Pons (tissue), 1 donor: ENCODE measurements at regions not wholly inside any gene's neighbourhood (a gene's known extent, or its start where the extent isn't known, plus 50 kb on each side); places are given as distances from the start of the nearest gene placed in this dataset.
"Not testable (repeated sequence)": the region's sequence is repeated elsewhere in the genome, so short reads cannot be mapped to it uniquely, and the experiment has no call there.

Source experiments
- DNase-seq: peaks from one replicate; pipeline ENCODE4 v3.0.0-alpha.2; 2016; ENCODE audit warnings: low spot score

DNA sequence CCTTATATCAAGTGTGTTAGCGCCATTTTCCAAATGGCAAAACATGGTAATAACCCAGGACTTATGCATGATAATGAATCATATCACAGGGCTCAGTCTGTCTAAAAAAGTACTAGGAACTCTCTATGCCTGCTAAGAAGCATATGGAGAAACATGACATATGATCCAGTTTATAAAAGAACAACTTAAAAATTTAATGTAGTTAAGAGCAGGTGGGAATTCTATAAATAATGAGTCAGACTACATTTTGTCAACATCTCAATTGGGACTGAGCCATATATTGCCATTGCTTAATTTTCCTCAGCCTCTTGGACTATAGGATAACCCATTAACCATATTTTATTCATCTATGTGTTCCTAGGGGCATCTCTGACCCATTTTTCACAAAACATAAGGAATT lies 360.4 kb upstream of the AGA start:
- no peak for DNase-seq

DNA sequence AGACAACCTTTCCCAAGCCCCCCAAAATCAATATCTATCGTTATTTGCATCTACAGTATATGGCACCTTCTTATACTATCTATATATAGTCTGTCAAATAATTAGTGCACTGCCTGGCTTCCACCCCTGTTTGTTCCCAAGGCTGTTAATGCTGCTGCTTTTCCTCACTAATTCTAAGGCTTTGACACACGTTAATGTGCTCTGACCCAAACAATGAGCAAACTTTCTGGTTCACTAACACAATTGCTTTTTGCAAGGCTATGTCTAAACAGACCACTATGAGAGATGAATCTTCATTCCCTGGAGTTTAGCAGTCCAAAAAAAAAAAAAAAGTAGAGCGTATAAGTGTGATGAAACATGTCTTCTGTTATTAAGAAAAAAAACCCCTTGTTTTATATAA lies 360.9 kb upstream of the AGA start:
- no peak for DNase-seq

DNA sequence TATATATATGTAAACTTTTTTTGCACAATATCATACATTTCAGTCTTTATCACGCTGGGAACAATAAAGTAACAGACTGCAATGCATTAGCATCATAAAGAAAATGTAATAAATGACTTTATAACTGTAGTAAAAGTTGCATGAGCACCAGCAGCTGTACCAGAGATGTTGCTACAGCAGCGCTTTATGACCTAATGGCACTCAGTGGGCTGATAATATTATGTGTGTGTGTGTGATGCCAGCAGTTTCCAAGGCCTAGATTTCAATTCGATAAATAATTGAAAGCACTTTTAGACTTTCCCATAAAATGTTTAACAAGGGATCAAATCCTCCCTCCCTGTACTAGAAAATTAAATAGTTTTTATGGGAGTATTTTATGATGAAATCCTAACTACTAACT lies 367.6 kb upstream of the AGA start:
- no peak for DNase-seq

DNA sequence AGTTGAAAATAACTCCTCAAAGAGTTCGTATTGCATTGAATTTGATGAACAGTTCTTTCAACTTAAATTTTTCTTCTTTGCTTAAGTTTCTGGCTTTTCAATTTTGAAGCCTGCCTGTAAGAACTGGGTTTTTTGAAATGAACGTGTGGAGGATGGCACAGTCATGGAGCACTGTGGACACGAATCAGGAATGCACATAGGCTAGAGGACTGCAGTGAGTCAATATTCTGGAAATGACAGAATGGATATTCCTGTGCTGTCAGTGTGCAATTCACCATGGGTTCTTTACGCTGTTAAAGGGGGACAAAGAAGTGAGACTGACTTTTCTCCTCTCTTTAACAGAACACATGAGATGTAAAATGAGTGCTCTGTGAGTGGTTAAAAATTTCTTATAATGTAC lies 368.0 kb upstream of the AGA start:
- DNase-seq = no peak

DNA sequence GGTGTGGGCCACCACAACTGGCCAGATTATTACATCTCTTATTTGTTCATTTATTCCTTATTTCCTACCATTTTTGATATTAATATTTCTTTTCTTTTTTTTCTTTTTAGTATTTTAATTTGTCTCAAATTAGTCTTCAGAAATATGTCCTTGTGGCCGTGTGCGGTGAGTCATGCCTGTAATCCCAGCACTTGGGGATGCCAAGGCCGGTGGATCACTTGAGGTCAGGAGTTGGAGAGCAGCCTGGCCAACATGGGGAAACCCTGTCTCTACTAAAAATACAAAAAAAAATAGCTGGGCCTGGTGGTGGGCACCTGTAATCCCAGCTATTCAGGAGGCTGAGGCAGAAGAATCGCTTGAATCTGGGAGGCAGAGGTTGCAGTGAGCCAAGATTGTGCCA lies 376.2 kb upstream of the AGA start:
- not testable (repeated sequence) for DNase-seq

DNA sequence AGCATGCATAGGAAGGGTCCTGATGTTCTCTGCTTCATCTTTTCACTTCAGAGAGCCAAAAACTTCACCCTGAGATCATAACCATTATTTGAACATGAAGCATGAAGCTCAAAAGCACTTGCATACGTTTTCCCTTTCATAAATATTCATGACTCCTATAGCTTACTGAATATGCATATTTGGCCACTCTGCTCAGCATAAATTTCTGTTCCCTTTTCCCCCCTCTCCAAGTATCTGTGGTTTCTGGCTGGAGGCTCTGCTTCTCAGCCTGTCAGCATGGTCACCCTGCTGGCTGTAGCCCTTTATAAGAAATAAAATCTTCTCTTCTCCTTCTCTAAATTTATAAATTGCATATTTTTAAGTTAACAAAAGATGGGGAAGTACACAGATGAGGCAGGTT lies 384.7 kb upstream of the AGA start:
- DNase-seq = no peak

DNA sequence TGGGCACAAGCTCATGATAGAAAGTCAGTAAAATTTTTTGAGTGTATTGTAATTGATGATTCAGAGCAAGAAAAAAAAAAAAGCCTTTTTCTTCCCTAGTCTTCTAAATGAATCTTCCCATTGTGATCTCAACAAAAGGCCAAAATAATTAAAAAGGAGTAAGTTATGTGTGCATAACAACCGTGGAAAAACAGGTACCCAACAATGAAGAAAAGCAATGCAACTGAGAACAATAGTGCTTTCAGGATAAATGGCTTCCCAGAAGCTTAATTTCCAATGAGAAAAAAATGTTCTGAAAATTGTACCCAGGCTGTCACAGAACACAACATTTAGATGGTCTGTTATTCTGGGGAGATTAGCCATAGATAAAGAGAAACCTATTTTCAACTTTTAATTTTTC lies 399.0 kb upstream of the AGA start:
- DNase-seq = no peak

DNA sequence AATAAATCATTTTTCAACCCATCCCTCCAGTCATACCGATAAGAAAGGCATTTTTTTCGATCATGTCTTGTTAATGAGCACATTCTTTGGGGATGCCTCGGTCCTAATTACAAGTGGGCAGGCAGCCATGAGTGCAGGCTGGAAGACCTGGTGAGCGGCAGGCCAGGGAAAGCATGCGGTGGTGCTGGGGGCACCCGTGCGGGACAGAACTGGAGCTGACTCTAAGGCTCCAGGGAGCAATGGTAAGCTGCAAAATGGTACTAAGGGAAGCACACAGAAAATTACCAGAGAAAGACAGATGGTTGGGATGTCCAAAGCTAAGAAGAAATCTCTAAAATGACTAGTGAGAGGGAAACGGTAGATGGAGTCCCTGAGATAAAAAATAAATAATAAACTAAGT lies 411.0 kb upstream of the AGA start:
- DNase-seq = no peak

DNA sequence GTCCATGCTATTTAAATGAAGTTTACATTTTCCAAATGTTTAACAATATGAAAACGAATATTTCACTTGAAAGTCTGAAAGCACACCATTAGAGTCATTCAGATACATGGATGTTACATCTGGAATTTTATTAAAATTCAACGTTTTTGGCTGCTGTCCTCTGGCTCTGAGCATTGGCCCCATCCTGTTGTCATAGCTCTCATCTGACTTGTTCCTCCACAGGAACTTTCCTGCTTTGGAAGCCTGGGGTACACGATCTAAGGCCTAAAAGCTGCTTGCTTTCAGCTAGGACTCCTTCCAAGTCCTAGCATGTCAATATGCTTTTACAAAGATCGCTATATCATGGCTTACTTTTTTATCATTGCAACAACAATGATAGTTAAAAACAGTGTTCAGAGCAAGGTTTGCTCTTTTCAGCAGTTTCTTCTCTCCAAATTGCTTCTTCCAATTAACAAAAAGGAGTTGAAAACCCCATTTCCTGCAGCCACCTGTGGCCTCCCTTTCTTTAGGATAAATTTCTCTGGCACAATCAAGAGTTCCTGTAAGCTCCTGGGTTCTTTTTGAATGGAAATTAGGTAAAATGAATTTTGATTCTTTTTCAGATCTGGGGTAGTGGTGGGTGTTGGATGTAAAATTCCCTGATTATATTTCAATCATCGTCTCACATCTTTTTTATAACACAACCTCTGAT lies 413.4 kb upstream of the AGA start:
- no peak for DNase-seq

DNA sequence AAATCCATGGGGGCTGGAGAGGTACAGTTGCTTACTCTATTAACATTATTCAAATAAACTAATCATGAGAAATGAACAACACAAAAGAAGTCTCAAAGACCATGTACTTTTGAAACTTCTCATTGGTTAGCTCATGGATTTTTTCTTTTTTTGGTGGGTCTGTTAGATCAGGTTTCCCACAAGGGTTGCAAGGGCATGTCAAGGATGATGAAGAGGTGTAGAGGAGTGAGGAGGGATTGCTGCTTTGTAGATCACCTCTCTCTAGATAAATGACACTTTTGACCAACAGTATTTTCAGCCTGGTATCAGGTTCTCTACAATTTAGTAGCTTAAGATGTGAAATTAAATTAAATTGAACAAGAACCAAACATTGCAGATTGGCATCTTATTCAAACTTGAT lies 417.9 kb upstream of the AGA start:
- no peak for DNase-seq

DNA sequence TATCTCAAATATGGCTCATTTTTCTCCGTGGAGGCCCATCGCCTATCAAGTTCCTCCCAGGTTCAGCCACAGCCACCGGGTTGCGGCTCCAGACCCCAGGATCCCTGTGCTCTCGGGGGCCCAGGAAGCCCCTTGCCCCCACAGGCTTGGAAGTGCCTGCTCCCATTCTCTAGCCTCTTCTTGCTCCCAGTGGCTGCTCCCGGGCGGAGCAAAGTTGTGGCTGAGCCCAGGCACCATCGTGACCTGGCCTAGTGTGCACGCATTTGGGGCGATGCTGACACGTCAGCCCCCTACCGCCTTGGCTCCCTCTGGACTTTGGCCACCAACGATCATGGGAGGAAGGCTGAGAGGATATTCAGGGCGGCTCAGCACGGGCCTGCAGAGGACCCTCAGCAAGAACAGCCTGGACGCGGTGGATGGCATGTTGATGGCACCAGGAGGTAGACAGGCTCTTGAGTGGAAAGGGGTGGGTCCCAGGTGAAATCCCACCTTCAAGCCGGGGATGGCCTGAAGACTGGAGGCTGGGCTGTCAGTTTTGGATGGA lies 419.4 kb upstream of the AGA start:
- no peak for DNase-seq

DNA sequence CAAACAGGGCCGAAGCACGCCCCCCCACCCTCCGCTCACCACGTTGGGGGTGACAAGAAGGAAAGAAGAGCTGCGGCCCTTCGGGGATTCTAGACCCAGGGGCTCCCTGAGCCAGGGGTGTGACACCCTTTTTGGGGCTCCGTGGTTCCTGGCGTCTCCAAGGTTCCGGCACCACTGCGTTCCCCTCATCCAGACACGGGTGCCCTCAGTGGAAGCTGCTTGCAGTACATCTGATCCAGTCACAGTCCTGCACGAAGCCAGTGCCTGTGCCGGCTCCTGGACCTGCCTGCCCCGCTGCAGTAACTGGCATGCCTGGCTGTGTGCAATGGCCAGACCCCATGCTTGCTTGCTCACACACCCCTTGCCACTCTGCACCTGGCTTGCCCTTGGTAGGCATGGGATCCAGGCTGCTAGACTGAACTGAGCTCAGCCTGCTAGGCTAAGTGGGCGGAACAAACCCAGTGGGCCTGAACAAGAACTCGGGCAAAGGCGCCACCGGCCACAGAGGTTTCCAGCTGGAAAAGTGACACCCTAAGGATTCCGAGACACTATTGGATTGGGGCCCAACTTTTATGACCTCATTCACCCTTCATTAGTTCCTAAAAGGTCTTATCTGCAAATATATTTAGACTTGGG lies 420.4 kb upstream of the AGA start:
- no peak for DNase-seq

DNA sequence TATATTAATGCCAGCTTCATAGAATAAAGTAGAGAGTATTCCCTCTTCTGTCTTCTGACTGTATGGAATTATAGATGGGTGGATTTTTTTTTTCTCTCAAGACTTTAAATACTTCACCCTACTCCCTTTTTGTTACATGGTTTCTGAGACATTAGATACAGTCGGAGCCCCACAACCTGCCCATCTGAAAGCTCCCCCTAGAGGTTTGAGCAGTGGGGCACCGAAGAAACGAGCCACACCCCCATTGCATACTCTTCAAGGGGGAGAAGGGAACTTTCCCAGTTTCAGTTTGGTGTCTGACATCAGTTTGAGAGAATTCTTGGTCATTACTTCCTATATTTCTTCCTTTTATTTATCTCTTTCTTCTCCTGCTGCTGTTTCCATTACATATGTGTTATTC lies 437.6 kb upstream of the AGA start:
- DNase-seq = no peak

DNA sequence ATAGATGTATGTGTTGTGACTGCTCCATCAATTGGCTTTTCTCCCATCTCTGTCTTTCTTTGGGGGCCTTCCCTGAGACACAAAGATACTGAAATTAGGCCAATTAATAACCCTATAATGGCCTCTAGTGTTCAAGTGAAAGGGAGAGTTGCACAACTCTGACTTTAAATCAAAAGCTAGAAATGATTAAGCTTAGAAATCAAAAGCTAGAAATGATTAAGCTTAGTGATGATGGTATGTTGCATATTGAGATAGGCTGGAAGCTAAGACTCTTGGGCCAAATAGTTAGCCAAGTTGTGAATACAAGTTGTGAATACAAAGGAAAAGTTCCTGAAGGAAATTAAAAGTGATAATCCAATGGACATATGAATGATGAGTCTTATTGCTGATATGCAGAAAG lies 452.9 kb upstream of the AGA start:
- no peak for DNase-seq

DNA sequence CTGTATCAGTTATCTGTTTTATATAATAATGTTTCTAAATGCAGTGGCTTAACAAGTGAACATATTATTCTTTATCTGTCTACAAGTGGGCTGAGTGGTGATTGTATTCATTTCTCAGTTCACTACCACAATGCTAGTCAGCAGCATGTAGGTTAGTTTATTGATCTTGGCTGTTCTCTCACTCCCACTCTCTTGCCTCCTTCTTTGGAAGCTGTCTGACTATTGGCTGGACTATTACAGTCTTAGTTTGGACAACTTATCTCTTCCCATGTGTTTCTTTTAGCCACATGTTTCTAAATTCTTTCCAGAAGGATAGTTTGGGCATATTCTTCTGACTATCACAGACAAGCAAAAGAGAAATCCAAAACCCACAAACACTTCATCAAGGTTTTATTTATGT lies 459.5 kb upstream of the AGA start:
- DNase-seq = no peak

DNA sequence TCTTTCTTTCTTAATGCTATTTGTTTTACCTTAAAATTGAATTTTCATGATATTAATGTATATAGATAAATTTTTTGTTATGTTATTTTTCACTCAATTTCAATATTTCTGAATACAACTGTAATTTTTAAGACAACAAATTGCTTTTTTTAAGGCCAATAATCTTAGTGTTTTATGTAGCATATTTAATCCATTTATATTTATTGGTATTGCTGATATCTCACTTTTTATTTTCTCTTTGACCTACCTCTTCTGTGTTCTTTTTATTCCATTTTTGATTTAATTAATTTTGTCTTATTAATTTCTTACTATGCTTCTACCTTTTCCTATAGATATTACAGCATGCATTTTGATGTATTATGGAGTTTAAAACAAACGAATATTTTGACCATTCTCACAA lies 460.1 kb upstream of the AGA start:
- DNase-seq = no peak

DNA sequence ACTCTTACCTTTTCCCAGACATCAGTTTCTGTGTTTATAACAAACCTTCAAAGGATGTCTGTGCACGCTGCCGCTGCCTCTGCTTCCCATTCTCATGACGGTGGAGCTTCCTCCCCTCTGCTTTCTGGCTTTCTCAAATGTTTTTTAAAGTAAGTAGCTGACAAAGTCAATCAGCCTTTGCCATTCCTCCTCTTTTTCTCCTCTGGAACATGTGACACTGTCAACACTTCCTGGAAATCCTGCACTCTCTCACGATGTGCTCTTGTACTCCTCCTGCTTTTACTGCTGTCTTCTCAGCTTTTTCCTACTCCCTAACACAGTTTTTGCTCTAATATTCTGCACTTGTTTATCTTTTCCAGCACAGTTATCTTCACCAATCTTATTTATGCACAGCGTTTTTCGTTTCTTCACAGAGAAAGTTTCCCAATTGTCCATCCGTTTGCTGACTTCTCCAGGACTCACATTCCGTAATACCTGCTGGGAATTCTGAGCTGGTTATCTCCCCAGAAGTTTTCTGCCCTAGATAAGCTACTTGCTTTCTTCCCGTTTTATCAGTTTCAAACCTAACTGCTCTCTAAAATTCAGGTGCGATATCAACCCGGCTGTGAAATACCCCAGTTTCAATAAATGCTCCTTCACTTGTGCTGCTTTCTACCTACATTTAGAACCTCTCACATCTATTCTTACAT lies 465.6 kb upstream of the AGA start:
- no peak for DNase-seq

DNA sequence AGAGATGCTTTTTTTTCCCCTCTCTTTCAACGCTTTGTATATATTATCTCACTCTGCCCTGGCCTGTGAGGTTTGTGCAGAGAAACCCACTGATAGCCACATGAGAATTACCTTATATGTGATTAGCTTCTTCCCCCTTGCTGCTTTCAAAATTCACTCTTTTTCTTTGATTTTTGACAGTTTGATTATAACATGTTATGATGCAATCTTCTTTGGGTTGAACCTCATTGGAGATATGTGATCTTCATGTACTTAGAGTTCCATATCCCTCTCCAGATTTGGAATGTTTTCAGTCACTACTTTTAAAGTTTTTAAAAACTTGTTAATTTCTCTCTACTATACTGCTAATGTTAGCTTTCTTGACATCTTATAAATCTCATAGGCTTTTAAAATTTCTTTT lies 479.5 kb upstream of the AGA start:
- DNase-seq = no peak

DNA sequence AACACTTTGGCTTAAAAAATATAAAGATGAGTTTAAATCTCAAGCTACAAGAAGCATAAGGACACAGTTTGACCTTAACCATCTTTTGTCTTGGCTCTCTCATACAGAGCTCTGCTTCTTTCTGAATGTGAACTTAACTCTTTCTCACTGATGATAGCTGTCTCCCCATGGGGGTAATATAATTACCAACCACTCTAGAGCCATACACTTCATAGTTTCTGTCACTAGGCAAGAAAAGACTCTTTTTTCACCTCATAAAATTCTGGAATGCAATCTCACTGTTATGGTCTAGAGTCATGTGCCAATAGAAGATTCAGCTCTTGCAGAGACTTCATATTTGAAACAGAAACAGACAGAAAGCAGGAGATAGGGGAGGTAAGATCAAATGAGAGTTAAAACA lies 481.7 kb upstream of the AGA start:
- DNase-seq = no peak

DNA sequence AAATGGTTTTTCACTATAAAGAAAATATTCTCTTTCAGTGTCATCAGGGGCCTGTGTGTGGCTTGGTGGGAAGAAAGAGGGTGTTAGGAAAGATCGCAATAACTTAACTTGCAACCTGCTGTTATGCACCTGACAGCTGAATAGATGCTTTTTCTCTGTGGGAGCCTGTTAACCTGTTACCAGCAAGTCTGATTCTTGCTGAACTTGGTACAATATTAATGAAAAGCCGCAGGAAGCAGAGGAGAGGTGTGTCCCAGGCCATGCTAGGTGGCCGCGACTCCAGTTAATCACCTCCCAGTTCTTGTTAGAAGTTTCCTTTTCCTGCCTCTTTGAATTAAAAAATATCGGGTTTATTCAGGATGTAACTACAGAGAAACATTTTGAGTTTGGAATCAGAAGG lies 494.8 kb upstream of the AGA start:
- no peak for DNase-seq

DNA sequence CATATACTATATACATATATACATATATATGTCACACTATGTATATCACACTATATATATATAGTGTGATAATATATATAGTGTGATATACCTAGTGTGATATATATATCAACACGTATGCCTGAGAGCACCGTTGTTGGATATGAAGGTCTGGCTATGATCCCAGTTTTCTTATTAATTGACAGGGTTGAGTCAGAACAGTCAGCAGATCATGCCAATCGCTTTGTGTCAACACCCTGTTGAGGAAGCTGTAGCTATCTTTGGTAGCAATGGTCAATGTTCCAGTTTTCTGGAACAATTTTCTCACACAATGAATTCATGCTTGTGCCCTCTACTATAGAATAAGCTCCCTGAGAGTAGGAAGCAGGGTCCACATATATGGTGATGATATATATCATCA lies 496.0 kb upstream of the AGA start:
- DNase-seq = no peak

DNA sequence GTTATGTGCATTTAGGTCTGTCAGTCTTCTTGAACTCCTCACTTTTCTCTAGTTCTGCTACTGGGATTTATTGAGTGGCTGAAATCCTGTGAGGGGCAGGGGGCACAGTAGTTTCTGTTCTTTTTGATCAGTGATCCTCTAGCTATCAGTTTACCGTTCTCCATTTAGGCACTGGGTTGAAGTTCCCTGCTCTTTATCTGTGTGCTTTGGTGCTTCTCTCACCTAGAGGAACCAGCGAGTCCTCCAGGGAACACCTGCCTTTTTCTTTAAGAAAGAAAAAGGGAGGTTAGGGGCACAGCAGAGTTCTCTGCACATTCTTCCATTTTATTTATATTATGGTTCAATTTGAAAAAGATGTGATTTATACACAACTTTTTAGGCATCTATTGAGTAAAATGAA lies 503.0 kb upstream of the AGA start:
- no peak for DNase-seq

DNA sequence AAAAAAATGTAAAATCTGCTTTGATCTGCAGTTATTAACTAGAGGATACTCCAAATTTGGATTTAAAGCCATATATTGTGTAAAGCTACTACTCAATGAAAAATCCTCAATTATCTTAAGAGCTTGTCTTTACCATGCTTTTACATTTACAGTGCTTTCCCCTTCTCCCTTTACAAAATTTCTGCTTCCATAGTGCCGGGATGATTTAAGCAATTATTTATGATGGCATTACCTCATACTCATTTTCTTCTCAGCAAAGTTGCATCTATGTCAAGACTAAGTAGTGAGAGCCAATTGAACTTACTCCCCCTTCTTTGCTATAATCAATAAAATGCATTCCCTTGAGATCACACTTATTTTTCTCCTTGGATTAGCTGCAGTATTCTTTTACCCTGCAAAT lies 505.4 kb upstream of the AGA start:
- DNase-seq = no peak

DNA sequence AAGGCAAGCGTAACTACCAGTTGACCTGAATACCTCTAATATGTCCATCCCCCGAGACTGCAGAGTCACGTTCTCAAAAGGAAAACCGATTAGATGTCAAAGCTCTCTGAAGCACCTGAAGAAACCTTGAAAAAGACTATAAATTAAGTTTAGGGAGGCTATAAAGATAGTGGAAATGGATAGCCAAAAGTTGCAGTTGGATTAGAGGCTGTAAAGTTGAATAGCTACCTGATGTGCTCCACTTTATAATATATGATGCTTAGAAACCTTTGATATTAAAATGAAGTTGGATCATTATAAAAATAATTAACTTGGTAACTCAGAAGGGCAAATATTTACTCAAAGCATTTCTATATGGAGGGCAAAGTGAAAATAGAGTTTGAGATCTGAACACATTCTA lies 506.6 kb upstream of the AGA start:
- no peak for DNase-seq
